ENCODE measurements at regions not wholly inside any gene's neighbourhood (a gene's known extent, or its start where the extent isn't known, plus 50 kb on each side); places are given as distances from the start of the nearest gene placed in this dataset.

DNA sequence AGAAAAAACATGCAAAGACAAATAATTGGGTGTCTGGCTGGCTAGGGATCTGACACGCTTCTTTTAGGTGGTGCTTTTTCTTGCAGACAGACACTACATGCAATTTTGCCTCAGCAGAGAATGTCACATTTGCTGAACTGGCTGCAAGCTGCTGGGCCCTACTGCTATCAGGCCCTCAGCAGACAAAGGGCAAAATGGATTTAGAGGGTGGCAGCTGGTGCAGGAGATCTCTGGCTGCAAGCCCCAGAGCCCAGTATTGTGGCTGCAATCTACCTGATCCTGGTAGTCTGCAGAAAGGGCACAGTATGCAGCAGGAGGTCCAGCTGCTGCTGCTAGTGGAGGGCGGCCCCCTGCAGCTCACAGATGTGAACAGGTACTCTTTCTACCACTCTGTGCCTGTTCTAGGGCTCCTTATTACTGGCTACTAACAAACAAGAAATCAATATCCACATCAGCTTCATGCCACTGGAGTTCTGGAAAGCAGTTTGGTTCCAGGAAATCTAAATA, 796.7 kb upstream of the CELF4 start:
- TF ChIP-seq, protein P1, sequence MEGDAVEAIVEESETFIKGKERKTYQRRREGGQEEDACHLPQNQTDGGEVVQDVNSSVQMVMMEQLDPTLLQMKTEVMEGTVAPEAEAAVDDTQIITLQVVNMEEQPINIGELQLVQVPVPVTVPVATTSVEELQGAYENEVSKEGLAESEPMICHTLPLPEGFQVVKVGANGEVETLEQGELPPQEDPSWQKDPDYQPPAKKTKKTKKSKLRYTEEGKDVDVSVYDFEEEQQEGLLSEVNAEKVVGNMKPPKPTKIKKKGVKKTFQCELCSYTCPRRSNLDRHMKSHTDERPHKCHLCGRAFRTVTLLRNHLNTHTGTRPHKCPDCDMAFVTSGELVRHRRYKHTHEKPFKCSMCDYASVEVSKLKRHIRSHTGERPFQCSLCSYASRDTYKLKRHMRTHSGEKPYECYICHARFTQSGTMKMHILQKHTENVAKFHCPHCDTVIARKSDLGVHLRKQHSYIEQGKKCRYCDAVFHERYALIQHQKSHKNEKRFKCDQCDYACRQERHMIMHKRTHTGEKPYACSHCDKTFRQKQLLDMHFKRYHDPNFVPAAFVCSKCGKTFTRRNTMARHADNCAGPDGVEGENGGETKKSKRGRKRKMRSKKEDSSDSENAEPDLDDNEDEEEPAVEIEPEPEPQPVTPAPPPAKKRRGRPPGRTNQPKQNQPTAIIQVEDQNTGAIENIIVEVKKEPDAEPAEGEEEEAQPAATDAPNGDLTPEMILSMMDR (IDR thresholded peaks at IDR 0.05) = no peak
- no peak for TF ChIP-seq POLR2AphosphoS5 (IDR thresholded peaks at IDR 0.05)
- TF ChIP-seq POLR2A (IDR thresholded peaks at IDR 0.05) = no peak
- no peak for TF ChIP-seq EP300 (IDR thresholded peaks at IDR 0.05)
- WGBS, 2 donors = 73 to 85% methylated on average over 2 of the region's 2 CpGs
- DNase-seq = no peak
- Histone ChIP-seq H3K4me3 (no peak overlapping the region), H3K27me3 (no peaks in the 10 kb centered on the region), H3K36me3 (no peaks in the 10 kb centered on the region), H3K4me1 (no peaks in the 10 kb centered on the region), H3K27ac (no peak overlapping the region), H3K9me3 (no peaks in the 10 kb centered on the region)
- intact Hi-C loops (cut with DNase I) = no loop called here

DNA sequence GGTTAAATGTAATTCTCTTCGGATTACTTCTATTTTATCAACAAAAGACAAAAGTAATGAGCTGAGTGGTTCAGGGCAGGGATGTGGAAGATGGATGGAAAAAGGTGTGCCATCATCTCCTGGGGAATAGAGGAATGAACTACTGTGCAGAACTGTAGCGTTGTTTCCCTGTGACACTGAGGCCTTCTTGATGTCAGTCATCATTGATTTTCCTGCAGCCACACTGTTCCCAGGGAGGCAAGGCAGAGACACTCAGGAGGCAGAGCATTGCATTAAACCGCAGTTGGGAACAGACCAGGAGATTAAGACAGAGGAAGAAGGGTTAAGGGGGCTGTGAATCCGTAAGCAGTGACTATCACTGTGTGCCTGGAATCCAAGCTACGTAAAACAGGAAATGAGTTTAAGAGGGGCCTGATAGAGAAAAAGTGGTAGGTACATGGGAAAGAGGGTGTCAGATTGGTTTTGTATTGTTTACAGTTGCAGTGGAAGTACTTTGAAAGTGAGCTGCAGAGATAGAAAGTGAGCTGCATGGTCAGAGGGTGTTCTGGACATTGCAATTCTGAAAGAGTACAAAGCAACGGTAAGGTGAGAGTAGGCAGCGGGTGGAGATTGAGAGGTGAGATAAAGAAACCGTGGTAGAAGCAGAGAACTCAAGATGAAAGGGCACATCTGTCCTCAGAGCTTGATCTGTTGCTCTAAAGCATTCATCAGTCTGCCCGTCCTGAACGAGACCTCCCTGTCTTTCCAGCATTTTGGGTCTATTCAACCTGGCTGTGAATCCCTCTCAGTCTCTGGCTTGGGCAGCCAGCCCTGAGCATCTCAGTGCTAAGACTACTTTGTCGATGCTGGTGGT, 793.4 kb upstream of the CELF4 start:
- 75 to 84% methylated on average over 11 of the region's 11 CpGs for WGBS, 2 donors
- Histone ChIP-seq H3K9me3 (no peaks in the 10 kb centered on the region), H3K4me1 (no peaks in the 10 kb centered on the region), H3K27me3 (no peaks in the 10 kb centered on the region), H3K4me3 (no peak overlapping the region), H3K27ac (no peak overlapping the region), H3K36me3 (no peaks in the 10 kb centered on the region)
- intact Hi-C loops (cut with DNase I) = no loop called here
- TF ChIP-seq POLR2AphosphoS5 (IDR thresholded peaks at IDR 0.05) = no peak
- TF ChIP-seq, protein P1 (IDR thresholded peaks at IDR 0.05) = no peak
- no peak for TF ChIP-seq POLR2A (IDR thresholded peaks at IDR 0.05)
- TF ChIP-seq EP300 (IDR thresholded peaks at IDR 0.05) = no peak
- no peak for DNase-seq

DNA sequence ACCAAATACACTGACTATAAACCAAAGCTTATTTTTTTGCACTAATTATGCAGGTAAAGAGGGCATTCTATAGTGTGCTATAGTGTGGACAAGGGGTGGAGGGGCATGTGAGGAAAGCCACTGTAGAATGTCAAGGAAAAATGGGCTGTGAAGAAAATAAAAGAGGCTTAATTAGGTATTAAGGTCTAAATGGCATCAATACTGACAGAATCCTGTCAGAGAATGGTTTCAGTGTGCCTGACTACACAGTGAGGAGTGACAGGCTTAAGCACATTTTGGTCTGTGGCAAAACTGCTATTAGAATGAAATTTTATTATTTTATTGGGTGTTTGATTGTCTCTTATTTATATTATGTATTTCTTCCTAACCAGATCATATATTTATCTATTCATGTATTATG, 787.6 kb upstream of the CELF4 start:
- H3K9me3 ChIP-seq = no peaks in the 10 kb centered on the region
- TF ChIP-seq POLR2A (IDR thresholded peaks at IDR 0.05) (no peak), EP300 (IDR thresholded peaks at IDR 0.05) (no peak), POLR2AphosphoS5 (IDR thresholded peaks at IDR 0.05) (no peak)
- TF ChIP-seq, protein P1 (IDR thresholded peaks at IDR 0.05) = no peak
- H3K27ac ChIP-seq = no peak overlapping the region

DNA sequence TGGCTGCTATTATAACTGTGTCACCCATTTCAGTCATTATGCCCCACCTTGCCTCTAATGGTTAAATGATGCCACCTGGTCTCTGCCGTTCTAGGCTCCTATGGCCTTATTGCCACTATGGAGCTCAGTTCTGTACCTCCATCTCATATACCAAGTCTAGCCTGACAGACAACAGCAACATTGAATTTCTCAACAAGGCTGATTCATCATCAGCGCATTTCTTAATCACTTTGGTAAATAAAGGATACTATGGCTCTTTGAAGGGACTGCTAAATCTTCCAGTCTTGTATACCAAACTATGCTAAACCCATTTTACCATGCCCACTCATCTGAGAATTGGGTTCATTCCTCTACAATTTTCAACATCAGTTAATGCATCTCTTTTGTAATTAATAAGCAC, 784.5 kb upstream of the CELF4 start:
- Histone ChIP-seq H3K4me3 (no peak overlapping the region), H3K4me1 (no peaks in the 10 kb centered on the region), H3K36me3 (no peaks in the 10 kb centered on the region), H3K27ac (no peak overlapping the region), H3K27me3 (no peaks in the 10 kb centered on the region), H3K9me3 (no peaks in the 10 kb centered on the region)
- DNase-seq = no peak
- TF ChIP-seq POLR2A (IDR thresholded peaks at IDR 0.05) (no peak), EP300 (IDR thresholded peaks at IDR 0.05) (no peak), POLR2AphosphoS5 (IDR thresholded peaks at IDR 0.05) (no peak)
- TF ChIP-seq, protein P1 (IDR thresholded peaks at IDR 0.05) = no peak
- intact Hi-C loops (cut with DNase I) = no loop called here
- WGBS, 2 donors = 78 to 92% methylated on average over 2 of the region's 2 CpGs

More for the DNA sequence above, 787.6 kb upstream of the CELF4 start:
- DNase-seq = no peak
- intact Hi-C loops (cut with DNase I) = no loop called here
- Histone ChIP-seq H3K4me3 (no peak overlapping the region), H3K36me3 (no peaks in the 10 kb centered on the region), H3K4me1 (no peaks in the 10 kb centered on the region), H3K27me3 (no peaks in the 10 kb centered on the region)

Data from sigmoid colon (tissue), 6 donors.